HG02642 (cell line): ENCODE measurements at regions not wholly inside any gene's neighbourhood (a gene's known extent, or its start where the extent isn't known, plus 50 kb on each side); places are given as distances from the start of the nearest gene placed in this dataset.
"Not testable (repeated sequence)": the region's sequence is repeated elsewhere in the genome, so short reads cannot be mapped to it uniquely, and the experiment has no call there.

Experiments used
- ATAC-seq: cut with Tn5 transposase; IDR thresholded peaks from one replicate; pipeline ENCODE4 v1.9.1; 2021; ENCODE audit warnings: mild to moderate bottlenecking; ENCODE audit not compliant: unreplicated experiment, poor library complexity

- no peak for ATAC-seq
Measured at GRCh38 chr4:27692868-27693634, 832.4 kb downstream of the STIM2 start.

GRCh38 chr4:27696257-27696656 is 835.6 kb downstream of the STIM2 start:
- not testable (repeated sequence) for ATAC-seq

GRCh38 chr4:27701606-27702005 is 841.0 kb downstream of the STIM2 start:
- ATAC-seq: no peak

- no peak for ATAC-seq
Measured at GRCh38 chr4:27702730-27703431, 842.2 kb downstream of the STIM2 start.

- ATAC-seq: no peak
Measured at GRCh38 chr4:27703771-27704170, 843.1 kb downstream of the STIM2 start.

GRCh38 chr4:27711041-27711440 is 850.4 kb downstream of the STIM2 start:
- ATAC-seq: no peak

- ATAC-seq: no peak
Measured at GRCh38 chr4:27714073-27714472, 853.4 kb downstream of the STIM2 start.

GRCh38 chr4:27716693-27717430 is 856.2 kb downstream of the STIM2 start:
- ATAC-seq: no peak

- ATAC-seq: no peak
Measured at GRCh38 chr4:27717431-27717755, 856.8 kb downstream of the STIM2 start.

GRCh38 chr4:27720010-27720766 is 859.5 kb downstream of the STIM2 start:
- ATAC-seq: peak; percentile 67

GRCh38 chr4:27721193-27721592 is 860.6 kb downstream of the STIM2 start:
- ATAC-seq: no peak

GRCh38 chr4:27728892-27729291 is 868.3 kb downstream of the STIM2 start:
- no peak for ATAC-seq

GRCh38 chr4:27742816-27743215 is 882.2 kb downstream of the STIM2 start:
- no peak for ATAC-seq

- no peak for ATAC-seq
Measured at GRCh38 chr4:27759611-27760575, 899.3 kb downstream of the STIM2 start.

GRCh38 chr4:27763830-27764525 is 903.3 kb downstream of the STIM2 start:
- ATAC-seq: no peak

- ATAC-seq: peak; percentile 64
Measured at GRCh38 chr4:27764526-27764837, 903.8 kb downstream of the STIM2 start.

GRCh38 chr4:27770895-27771294 is 910.3 kb downstream of the STIM2 start:
- no peak for ATAC-seq

- ATAC-seq: no peak
Measured at GRCh38 chr4:27775156-27775555, 914.5 kb downstream of the STIM2 start.

- no peak for ATAC-seq
Measured at GRCh38 chr4:27779827-27780226, 919.2 kb downstream of the STIM2 start.
